GM23248 (cell line): ENCODE measurements at regions not wholly inside any gene's neighbourhood (a gene's known extent, or its start where the extent isn't known, plus 50 kb on each side); places are given as distances from the start of the nearest gene placed in this dataset.

Experiments
- EZH2 ChIP-seq: fragments of 200-600 bp; sonication (generic); IDR thresholded peaks from 2 replicates; pipeline ENCODE4 v1.6.1; 2018; ENCODE audit warnings: antibody characterized with exemption, mild to moderate bottlenecking; ENCODE audit not compliant: insufficient read depth, poor library complexity, severe bottlenecking
- EZH2phosphoT487 ChIP-seq: fragments of 200-600 bp; sonication (generic); IDR thresholded peaks from 2 replicates; pipeline ENCODE4 v1.6.1; 2018; ENCODE audit warnings: antibody characterized with exemption, moderate library complexity, mild to moderate bottlenecking, low read depth; ENCODE audit not compliant: insufficient read depth

- TF ChIP-seq EZH2 (no peak), EZH2phosphoT487 (no peak)
These were observed 199.2 kb upstream of the KLF4 start for GRCh38 chr9:107688728-107689127.
